ENCODE measurements at regions not wholly inside any gene's neighbourhood (a gene's known extent, or its start where the extent isn't known, plus 50 kb on each side); places are given as distances from the start of the nearest gene placed in this dataset.

- TF ChIP-seq CTCF (IDR thresholded peaks at IDR 0.05): no peak
- TF ChIP-seq POLR2AphosphoS5 (IDR thresholded peaks at IDR 0.05; ENCODE audit: insufficient read depth in 1 of 2, low read depth in 1 of 2): no peak
- TF ChIP-seq POLR2A (IDR thresholded peaks at IDR 0.05): no peak
Measured at GRCh38 chr5:143480001-143480400, 76.5 kb upstream of the NR3C1 start.
